K562 (cell line): ENCODE measurements at regions not wholly inside any gene's neighbourhood (a gene's known extent, or its start where the extent isn't known, plus 50 kb on each side); places are given as distances from the start of the nearest gene placed in this dataset.

ENCODE experiments used
- ATF6 ChIP-seq: sonication (generic); formaldehyde crosslinking; IDR thresholded peaks from 2 replicates; pipeline ENCODE4 v1.4.0; 2020; ENCODE audit warnings: mild to moderate bottlenecking, missing genetic modification reagents
- HOXB6 ChIP-seq: fragments of 250-450 bp; sonication (Bioruptor Pico); IDR thresholded peaks from 2 replicates; pipeline ENCODE4 v1.5.1; 2022; ENCODE audit warnings: mild to moderate bottlenecking, borderline replicate concordance
- KDM2B ChIP-seq: fragments of 250-450 bp; sonication (Bioruptor Pico); IDR thresholded peaks from 2 replicates; pipeline ENCODE4 v1.8.0; 2021; ENCODE audit warnings: mild to moderate bottlenecking, moderate library complexity
- KLF1 ChIP-seq: fragments of 450-650 bp; IDR thresholded peaks from 2 replicates; pipeline ENCODE4 v1.6.1; 2016; ENCODE audit warnings: missing genetic modification characterization, missing compliant biosample characterization
- KLF13 ChIP-seq: fragments of 450-650 bp; IDR thresholded peaks from 2 replicates; pipeline ENCODE4 v1.6.1; 2016; ENCODE audit warnings: missing genetic modification characterization, low read depth, mild to moderate bottlenecking, missing compliant biosample characterization, moderate library complexity, borderline replicate concordance
- MED1 ChIP-seq: sonication (generic); formaldehyde crosslinking; IDR thresholded peaks from 2 replicates; pipeline ENCODE4 v1.8.1; 2023; ENCODE audit warnings: missing genetic modification reagents, borderline replicate concordance
- PPARD ChIP-seq: fragments of 250-450 bp; sonication (Bioruptor Pico); IDR thresholded peaks from 2 replicates; pipeline ENCODE4 v1.8.0; 2022; ENCODE audit warnings: inconsistent platforms, mild to moderate bottlenecking, moderate library complexity
- PRDM10 ChIP-seq: fragments of 450-650 bp; IDR thresholded peaks from 2 replicates; pipeline ENCODE4 v1.6.1; 2018; ENCODE audit not compliant: partially characterized antibody
- RNF2 ChIP-seq: sonication (generic); IDR thresholded peaks from 2 replicates; pipeline ENCODE4 v1.6.1; 2016
- SNRNP70 ChIP-seq: fragments of 200-400 bp; formaldehyde crosslinking; optimal IDR thresholded peaks from 2 replicates; pipeline ENCODE3; 2017; ENCODE audit warnings: low read depth, low read length
- YY1 ChIP-seq, 3 experiments: IDR thresholded peaks; 2 replicates each; pipeline ENCODE4 v1.6.1; 2011; ENCODE audit warnings: low read length in 2 of 3, mild to moderate bottlenecking in 2 of 3, moderate library complexity in 2 of 3, borderline replicate concordance in 1 of 3, control low read depth in 1 of 3, low read depth in 1 of 3; ENCODE audit not compliant: insufficient read depth in 3 of 3, insufficient replicate concordance in 2 of 3, control insufficient read depth in 1 of 3, insufficient read length in 1 of 3; ENCODE audit errors: extremely low read depth in 1 of 3
- ZBTB8A ChIP-seq: fragments of 450-650 bp; IDR thresholded peaks from 2 replicates; pipeline ENCODE4 v1.6.1; 2018; ENCODE audit warnings: mild to moderate bottlenecking, moderate library complexity; ENCODE audit not compliant: partially characterized antibody
- ZNF133 ChIP-seq: fragments of 250-450 bp; sonication (Bioruptor Pico); IDR thresholded peaks from 2 replicates; pipeline ENCODE4 v1.4.0; 2020; ENCODE audit warnings: mild to moderate bottlenecking
- ZNF24 ChIP-seq: fragments of 450-650 bp; IDR thresholded peaks from 2 replicates; pipeline ENCODE4 v1.6.1; 2016
- ZNF354B ChIP-seq: fragments of 250-450 bp; sonication (Bioruptor Pico); IDR thresholded peaks from 2 replicates; pipeline ENCODE4 v1.4.0; 2020
- ZNF586 ChIP-seq: fragments of 450-650 bp; formaldehyde crosslinking; conservative IDR thresholded peaks from 2 replicates; pipeline ENCODE4 v1.4.0; 2020; ENCODE audit warnings: mild to moderate bottlenecking, moderate library complexity
- TF ChIP-seq, protein P1 (sequence below): sonication (generic); formaldehyde crosslinking; IDR thresholded peaks from 2 replicates; pipeline ENCODE4 v1.8.0; 2022; ENCODE audit warnings: mild to moderate bottlenecking, missing genetic modification reagents, borderline replicate concordance
- TF ChIP-seq, protein P2 (sequence below): fragments of 450-650 bp; IDR thresholded peaks from one replicate; pipeline ENCODE4 v1.6.1; 2018; ENCODE audit warnings: mild to moderate bottlenecking, moderate library complexity; ENCODE audit not compliant: partially characterized antibody

- TF ChIP-seq ZNF133 (no peak), PPARD (no peak), PRDM10 (no peak), MED1 (CRISPR knock-in tag) (no peak), RNF2 (no peak; the same call in 1 of the 2 replicates), YY1 (IDR thresholded peaks at IDR 0.05; ENCODE audit: borderline replicate concordance in 1 of 3, control insufficient read depth in 1 of 3, extremely low read depth in 1 of 3, insufficient read depth in 3 of 3, insufficient read length in 1 of 3, insufficient replicate concordance in 2 of 3, low read depth in 1 of 3, low read length in 2 of 3) (no peak), KLF13 (no peak), ZNF354B (CRISPR knock-in tag) (no peak), ZNF586 (CRISPR knock-in tag) (no peak), HOXB6 (no peak), ZBTB8A (no peak), KDM2B (CRISPR knock-in tag) (no peak), SNRNP70 (no peak), KLF1 (no peak), ZNF24 (no peak), ATF6 (CRISPR knock-in tag) (no peak)
- TF ChIP-seq, protein P1, sequence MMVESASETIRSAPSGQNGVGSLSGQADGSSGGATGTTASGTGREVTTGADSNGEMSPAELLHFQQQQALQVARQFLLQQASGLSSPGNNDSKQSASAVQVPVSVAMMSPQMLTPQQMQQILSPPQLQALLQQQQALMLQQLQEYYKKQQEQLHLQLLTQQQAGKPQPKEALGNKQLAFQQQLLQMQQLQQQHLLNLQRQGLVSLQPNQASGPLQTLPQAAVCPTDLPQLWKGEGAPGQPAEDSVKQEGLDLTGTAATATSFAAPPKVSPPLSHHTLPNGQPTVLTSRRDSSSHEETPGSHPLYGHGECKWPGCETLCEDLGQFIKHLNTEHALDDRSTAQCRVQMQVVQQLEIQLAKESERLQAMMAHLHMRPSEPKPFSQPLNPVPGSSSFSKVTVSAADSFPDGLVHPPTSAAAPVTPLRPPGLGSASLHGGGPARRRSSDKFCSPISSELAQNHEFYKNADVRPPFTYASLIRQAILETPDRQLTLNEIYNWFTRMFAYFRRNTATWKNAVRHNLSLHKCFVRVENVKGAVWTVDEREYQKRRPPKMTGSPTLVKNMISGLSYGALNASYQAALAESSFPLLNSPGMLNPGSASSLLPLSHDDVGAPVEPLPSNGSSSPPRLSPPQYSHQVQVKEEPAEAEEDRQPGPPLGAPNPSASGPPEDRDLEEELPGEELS (CRISPR knock-in tag): no peak
- TF ChIP-seq, protein P2, sequence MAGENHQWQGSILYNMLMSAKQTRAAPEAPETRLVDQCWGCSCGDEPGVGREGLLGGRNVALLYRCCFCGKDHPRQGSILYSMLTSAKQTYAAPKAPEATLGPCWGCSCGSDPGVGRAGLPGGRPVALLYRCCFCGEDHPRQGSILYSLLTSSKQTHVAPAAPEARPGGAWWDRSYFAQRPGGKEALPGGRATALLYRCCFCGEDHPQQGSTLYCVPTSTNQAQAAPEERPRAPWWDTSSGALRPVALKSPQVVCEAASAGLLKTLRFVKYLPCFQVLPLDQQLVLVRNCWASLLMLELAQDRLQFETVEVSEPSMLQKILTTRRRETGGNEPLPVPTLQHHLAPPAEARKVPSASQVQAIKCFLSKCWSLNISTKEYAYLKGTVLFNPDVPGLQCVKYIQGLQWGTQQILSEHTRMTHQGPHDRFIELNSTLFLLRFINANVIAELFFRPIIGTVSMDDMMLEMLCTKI: no peak
Observed at GRCh38 chr16:85541980-85542900, 70.9 kb upstream of the GSE1 start (continued).
